ENCODE measurements at regions not wholly inside any gene's neighbourhood (a gene's known extent, or its start where the extent isn't known, plus 50 kb on each side); places are given as distances from the start of the nearest gene placed in this dataset.
A peak's percentile ranks its signal among the peaks of the same experiment; 100 is the strongest.

- Mint-ChIP-seq H3K27ac (no peak overlapping the region), H3K9me3 (no peaks in the 10 kb centered on the region), H3K36me3 (no peaks in the 10 kb centered on the region), H3K4me3 (peak overlapping the region; percentile 65), H3K27me3 (peaks cover 38% of the 10 kb centered on the region), H3K4me1 (ENCODE audit: unreplicated experiment) (peaks cover 19% of the 10 kb centered on the region)
- DNase-seq (ENCODE audit: extremely low spot score, unreplicated experiment) = no peak
- TF ChIP-seq CTCF (conservative IDR thresholded peaks at IDR 0.05) = no peak
These were observed 130.4 kb upstream of the RPS6KA2 start for GRCh38 chr6:166757232-166758135.

- no peak overlapping the region for H3K4me3 Mint-ChIP-seq
- no peaks in the 10 kb centered on the region for H3K36me3 Mint-ChIP-seq
- no peaks in the 10 kb centered on the region for H3K9me3 Mint-ChIP-seq
These were observed 127.4 kb upstream of the RPS6KA2 start for GRCh38 chr6:166754218-166755030.

GRCh38 chr6:166752928-166753721 lies 126.1 kb upstream of the RPS6KA2 start:
- H3K27me3 Mint-ChIP-seq = peaks cover 17% of the 10 kb centered on the region
- no peak for TF ChIP-seq CTCF (conservative IDR thresholded peaks at IDR 0.05)
- H3K4me3 Mint-ChIP-seq = no peak overlapping the region
- no peaks in the 10 kb centered on the region for H3K9me3 Mint-ChIP-seq
- no peaks in the 10 kb centered on the region for H3K36me3 Mint-ChIP-seq
- no peak for DNase-seq (ENCODE audit: extremely low spot score, unreplicated experiment)
- H3K4me1 Mint-ChIP-seq (ENCODE audit: unreplicated experiment) = peaks cover 20% of the 10 kb centered on the region
- no peak overlapping the region for H3K27ac Mint-ChIP-seq

More at GRCh38 chr6:166754218-166755030, 127.4 kb upstream of the RPS6KA2 start:
- no peak overlapping the region for H3K27ac Mint-ChIP-seq
- H3K4me1 Mint-ChIP-seq (ENCODE audit: unreplicated experiment) = peaks cover 23% of the 10 kb centered on the region
- DNase-seq (ENCODE audit: extremely low spot score, unreplicated experiment) = no peak
- H3K27me3 Mint-ChIP-seq = peaks cover 29% of the 10 kb centered on the region
- no peak for TF ChIP-seq CTCF (conservative IDR thresholded peaks at IDR 0.05)

- Mint-ChIP-seq H3K4me1 (ENCODE audit: unreplicated experiment) (peaks cover 10% of the 10 kb centered on the region), H3K9me3 (no peaks in the 10 kb centered on the region), H3K27ac (no peak overlapping the region), H3K27me3 (peaks cover 15% of the 10 kb centered on the region), H3K4me3 (no peak overlapping the region), H3K36me3 (no peaks in the 10 kb centered on the region)
- no peak for DNase-seq (ENCODE audit: extremely low spot score, unreplicated experiment)
- TF ChIP-seq CTCF (conservative IDR thresholded peaks at IDR 0.05) = no peak
These were observed 125.0 kb upstream of the RPS6KA2 start for GRCh38 chr6:166752097-166752496.

GRCh38 chr6:166751051-166751595 lies 124.1 kb upstream of the RPS6KA2 start:
- H3K27ac Mint-ChIP-seq = no peak overlapping the region
- H3K27me3 Mint-ChIP-seq = peaks cover 21% of the 10 kb centered on the region
- no peak overlapping the region for H3K4me3 Mint-ChIP-seq
- no peak for TF ChIP-seq CTCF (conservative IDR thresholded peaks at IDR 0.05)
- no peak for DNase-seq (ENCODE audit: extremely low spot score, unreplicated experiment)
- no peaks in the 10 kb centered on the region for H3K9me3 Mint-ChIP-seq
- H3K4me1 Mint-ChIP-seq (ENCODE audit: unreplicated experiment) = peaks cover 8% of the 10 kb centered on the region
- no peaks in the 10 kb centered on the region for H3K36me3 Mint-ChIP-seq
